ENCODE measurements at regions not wholly inside any gene's neighbourhood (a gene's known extent, or its start where the extent isn't known, plus 50 kb on each side); places are given as distances from the start of the nearest gene placed in this dataset.
"Not testable (repeated sequence)": the region's sequence is repeated elsewhere in the genome, so short reads cannot be mapped to it uniquely, and the experiment has no call there.

DNA sequence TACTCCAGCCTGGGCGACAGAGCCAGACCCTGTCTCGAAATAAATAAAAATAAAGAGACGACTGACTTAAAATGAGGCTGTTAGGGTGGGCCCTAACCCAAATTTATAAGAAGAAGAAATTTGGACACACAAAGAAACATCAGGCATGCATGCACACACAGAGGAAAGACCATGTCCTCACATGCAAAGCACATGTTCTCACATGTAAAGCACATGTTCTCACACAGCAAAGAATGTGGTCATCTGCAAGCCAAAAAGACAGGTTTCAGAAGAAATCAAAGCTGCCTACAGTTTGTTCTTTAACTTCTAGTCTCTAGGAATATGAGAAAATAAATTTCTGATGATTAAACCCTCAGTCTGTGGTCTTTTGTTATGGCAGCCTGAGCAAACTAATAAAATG is 132.3 kb upstream of the CRIM1 start:
- no peak for DNase-seq

DNA sequence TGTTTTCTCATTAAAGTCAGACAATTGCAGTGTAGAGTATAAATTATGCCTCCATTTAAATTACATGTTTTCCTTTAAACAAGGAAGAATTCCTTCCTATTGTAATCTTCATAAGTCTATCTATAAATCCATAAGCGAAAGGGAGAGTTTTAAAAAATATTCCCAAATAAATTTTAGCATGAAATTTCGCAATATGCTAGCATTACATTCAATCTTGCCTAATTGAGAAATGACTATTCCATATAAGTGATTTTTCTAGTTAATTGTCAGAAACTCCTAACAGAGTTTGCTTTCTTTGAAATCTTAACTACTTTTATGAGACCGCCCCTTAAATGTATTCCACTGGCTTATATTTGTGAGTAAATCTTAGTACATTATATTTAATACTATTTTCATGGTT is 133.1 kb upstream of the CRIM1 start:
- no peak for DNase-seq

DNA sequence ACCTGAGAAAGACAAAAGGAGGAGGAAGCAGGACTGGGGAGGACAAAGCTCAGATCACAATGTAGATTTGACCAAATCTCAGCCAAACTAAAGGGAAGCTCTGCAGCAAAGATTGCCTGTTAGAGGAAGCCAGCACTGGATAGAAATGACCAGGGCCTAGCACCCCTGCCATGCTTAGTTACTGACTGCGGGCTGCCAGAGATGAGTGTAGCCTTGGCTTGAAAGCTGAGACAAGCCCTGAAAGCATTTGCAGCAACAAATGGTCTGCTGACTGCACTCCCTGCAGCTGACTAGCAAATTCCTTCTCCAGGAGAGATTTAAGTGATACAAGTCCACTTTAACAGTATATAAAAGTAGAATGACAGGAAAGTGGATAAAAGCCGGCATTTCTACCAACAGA is 140.9 kb upstream of the CRIM1 start:
- no peak for DNase-seq

DNA sequence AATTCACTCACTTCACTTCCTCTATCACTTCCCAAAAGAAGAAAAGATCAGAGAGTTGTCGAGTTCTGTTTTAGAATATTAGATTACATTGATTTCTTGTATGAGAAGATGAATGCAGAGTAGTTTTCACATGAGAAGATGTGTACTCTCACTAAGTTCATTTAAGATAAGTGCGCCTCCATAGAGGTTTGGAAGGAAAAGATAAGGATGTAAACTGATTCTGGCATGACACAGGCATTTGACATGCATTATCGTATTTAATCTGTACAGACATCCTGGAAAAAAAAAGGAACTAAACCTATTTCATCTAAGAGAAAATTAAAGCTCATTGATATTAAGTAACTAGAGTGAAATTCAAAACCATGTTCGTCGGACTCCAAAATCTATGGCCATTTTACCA is 152.2 kb upstream of the CRIM1 start:
- DNase-seq: no peak

- no peak for DNase-seq
These were observed 158.2 kb upstream of the CRIM1 start for GRCh38 chr2:36197181-36197971.

- DNase-seq: no peak
These were observed 161.9 kb upstream of the CRIM1 start for GRCh38 chr2:36193680-36194079.

DNA sequence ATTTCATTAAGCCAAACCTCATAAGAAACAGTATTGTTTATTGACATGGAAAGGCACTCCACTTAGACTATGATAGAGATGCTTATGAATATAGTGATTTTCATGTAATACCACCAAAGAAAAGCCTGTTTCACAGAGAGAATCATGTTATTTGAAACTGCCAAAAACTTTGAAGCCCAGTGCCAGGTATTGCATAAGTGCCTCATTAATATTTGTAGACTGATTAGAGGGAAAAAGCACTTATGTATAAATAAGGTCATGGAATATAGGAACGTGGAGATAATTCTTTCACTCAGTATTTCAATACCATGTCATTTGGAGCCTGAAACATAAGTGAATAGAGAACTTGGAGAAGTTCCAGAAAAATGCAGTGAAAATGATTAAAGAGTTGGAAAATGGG is 162.6 kb upstream of the CRIM1 start:
- DNase-seq: no peak

GRCh38 chr2:36190097-36190496 is 165.5 kb upstream of the CRIM1 start:
- DNase-seq: no peak

DNA sequence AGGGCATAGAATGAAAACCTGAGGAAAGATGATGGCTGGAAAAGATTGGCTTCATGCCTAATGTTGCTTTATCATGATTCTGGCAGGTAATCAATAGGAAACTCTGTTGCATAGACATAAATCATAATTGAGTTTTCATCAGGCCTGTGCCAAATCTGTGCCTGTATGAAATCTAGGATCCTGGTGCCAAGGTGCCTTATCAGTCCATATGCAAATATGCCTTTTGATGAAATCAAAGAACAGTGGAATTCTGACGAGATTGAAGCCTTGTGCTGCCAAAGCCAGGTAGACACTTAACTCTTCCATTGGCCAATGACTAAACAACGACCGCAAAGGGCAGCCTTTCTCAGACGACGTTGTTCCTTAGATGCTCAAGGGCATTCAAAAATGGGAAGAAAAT is 170.0 kb upstream of the CRIM1 start:
- DNase-seq: no peak

DNA sequence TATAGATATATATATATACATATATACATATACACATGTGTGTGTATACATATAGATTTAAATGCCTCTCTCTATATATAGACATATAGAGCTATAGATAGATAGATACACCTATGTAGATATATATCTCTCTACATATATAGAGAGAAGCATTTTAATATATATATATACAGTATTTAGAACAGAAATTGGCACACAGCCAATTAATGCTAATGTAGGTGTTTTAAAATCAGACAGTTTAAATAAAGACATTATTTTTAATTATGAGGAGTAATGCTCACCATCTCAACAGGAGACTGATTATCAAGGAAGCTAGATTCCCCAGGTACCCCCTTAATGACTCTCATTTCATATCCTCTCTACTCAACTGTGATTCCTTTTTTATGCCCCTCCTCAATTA is 170.7 kb upstream of the CRIM1 start:
- no peak for DNase-seq

GRCh38 chr2:36180789-36181482 is 174.6 kb upstream of the CRIM1 start:
- not testable (repeated sequence) for DNase-seq

- DNase-seq: not testable (repeated sequence)
These were observed 175.3 kb upstream of the CRIM1 start for GRCh38 chr2:36180293-36180692.

- DNase-seq: not testable (repeated sequence)
These were observed 175.8 kb upstream of the CRIM1 start for GRCh38 chr2:36179668-36180269.

GRCh38 chr2:36178384-36178783 is 177.2 kb upstream of the CRIM1 start:
- DNase-seq: no peak

DNA sequence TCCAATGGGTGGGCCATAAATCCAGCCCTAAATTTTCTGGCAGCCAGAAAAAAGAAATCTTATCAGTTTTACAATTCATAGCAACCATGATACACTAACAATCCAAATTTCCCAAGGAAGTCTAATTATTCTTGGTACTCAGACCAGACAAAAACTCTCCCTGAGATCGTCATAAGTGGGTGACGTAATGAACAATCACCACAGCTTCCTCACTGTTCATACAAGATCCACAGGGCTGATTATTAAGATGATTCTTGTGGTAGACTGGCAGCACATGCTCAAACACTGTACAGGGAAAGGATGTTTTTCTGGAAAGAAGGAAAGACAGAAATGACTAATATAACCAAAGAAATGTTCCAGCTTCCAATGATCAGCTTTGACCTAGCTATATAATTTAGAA is 178.3 kb upstream of the CRIM1 start:
- DNase-seq: no peak

GRCh38 chr2:36174920-36175319 is 180.7 kb upstream of the CRIM1 start:
- DNase-seq: no peak

DNA sequence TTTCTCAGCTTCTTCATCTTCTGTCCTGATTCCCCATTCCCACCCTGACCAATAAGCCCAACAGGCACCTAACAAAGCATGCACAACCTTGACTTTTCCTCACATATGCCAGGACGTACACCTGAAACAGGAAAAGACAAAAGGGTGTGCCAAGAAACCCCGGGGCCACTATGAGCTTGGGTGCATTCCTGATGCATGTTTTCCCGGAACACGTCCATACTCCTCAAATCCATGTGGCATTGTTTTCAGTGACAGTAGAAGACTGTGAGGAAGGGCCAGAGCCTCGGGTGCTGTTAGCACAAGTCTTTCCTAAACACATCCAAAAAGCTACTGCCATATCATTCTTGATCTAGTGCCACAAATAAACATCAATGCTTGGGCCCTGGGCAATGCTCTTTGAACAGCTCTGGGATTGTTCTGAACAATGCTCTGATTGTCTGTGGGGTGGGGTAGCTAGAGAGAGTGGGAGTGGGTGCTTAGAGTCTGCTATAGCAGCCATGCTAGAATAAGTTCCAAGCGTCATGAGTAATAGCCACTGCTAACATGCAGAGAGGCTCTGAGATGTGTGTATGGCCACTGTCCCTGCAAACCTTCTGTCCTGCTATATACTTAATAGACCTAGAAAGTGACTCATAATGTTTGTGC is 181.7 kb upstream of the CRIM1 start:
- DNase-seq: no peak

- no peak for DNase-seq
These were observed 182.8 kb upstream of the CRIM1 start for GRCh38 chr2:36172824-36173223.

GRCh38 chr2:36170805-36171204 is 184.8 kb upstream of the CRIM1 start:
- DNase-seq: no peak

DNA sequence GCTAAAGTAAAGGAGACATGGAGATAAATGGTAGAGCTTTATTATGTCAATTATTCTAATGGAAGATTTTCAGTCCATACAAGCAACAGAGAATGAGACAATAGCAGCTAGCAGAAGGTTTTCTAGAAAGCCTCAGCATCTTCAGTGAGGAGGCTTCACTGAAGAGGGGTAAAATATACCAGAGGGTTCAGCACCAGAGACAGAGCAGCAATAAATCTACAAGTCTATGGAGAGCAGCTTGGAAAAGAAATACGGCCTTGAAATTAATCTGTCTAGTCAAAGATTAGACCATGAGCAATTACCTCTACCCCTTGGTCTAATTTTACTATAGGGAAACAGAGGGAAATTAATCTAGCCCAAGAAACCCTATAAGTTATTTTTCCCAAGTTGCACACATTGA is 185.7 kb upstream of the CRIM1 start:
- no peak for DNase-seq

- DNase-seq: no peak
These were observed 187.5 kb upstream of the CRIM1 start for GRCh38 chr2:36168115-36168514.

- DNase-seq: no peak
These were observed 190.4 kb upstream of the CRIM1 start for GRCh38 chr2:36165132-36165531.

- DNase-seq: no peak
These were observed 191.9 kb upstream of the CRIM1 start for GRCh38 chr2:36163520-36164254.

Measured in NCI-H2081 (cell line).